ENCODE measurements at regions not wholly inside any gene's neighbourhood (a gene's known extent, or its start where the extent isn't known, plus 50 kb on each side); places are given as distances from the start of the nearest gene placed in this dataset.

DNA sequence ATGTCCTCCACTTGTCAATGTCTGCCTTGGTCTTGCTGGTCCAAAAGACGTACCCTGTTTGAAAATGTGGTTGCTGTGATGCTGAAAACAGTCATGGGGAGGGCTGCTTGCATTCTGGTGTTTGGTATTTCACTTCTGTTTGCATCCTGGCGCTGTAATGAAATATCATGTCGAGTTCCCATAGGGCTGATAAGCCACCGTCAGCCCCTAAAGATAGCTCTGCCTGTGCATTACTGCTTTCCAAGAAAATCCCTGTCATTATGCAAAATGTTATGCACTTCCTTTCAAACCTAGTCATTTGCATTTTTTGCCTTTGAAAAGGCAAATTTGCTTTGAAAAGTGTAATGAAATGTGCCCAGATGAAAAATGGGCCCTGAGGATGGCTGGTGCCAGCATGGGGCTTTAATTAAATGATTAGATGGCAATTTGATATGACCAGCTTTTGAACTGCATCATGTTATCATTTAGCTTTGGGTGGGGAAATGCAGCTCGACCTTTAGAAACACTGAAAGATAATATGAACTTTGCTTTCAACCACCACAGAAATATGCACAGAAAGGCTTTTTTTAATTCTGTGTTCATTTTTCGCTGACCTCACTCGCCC, 374.4 kb upstream of the SGCD start:
- TF ChIP-seq, protein P1, sequence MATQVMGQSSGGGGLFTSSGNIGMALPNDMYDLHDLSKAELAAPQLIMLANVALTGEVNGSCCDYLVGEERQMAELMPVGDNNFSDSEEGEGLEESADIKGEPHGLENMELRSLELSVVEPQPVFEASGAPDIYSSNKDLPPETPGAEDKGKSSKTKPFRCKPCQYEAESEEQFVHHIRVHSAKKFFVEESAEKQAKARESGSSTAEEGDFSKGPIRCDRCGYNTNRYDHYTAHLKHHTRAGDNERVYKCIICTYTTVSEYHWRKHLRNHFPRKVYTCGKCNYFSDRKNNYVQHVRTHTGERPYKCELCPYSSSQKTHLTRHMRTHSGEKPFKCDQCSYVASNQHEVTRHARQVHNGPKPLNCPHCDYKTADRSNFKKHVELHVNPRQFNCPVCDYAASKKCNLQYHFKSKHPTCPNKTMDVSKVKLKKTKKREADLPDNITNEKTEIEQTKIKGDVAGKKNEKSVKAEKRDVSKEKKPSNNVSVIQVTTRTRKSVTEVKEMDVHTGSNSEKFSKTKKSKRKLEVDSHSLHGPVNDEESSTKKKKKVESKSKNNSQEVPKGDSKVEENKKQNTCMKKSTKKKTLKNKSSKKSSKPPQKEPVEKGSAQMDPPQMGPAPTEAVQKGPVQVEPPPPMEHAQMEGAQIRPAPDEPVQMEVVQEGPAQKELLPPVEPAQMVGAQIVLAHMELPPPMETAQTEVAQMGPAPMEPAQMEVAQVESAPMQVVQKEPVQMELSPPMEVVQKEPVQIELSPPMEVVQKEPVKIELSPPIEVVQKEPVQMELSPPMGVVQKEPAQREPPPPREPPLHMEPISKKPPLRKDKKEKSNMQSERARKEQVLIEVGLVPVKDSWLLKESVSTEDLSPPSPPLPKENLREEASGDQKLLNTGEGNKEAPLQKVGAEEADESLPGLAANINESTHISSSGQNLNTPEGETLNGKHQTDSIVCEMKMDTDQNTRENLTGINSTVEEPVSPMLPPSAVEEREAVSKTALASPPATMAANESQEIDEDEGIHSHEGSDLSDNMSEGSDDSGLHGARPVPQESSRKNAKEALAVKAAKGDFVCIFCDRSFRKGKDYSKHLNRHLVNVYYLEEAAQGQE (IDR thresholded peaks at IDR 0.05; ENCODE audit: insufficient read depth in 1 of 2, low read depth in 2 of 2, low read length in 1 of 2), result no peak
- TF ChIP-seq, protein P2, sequence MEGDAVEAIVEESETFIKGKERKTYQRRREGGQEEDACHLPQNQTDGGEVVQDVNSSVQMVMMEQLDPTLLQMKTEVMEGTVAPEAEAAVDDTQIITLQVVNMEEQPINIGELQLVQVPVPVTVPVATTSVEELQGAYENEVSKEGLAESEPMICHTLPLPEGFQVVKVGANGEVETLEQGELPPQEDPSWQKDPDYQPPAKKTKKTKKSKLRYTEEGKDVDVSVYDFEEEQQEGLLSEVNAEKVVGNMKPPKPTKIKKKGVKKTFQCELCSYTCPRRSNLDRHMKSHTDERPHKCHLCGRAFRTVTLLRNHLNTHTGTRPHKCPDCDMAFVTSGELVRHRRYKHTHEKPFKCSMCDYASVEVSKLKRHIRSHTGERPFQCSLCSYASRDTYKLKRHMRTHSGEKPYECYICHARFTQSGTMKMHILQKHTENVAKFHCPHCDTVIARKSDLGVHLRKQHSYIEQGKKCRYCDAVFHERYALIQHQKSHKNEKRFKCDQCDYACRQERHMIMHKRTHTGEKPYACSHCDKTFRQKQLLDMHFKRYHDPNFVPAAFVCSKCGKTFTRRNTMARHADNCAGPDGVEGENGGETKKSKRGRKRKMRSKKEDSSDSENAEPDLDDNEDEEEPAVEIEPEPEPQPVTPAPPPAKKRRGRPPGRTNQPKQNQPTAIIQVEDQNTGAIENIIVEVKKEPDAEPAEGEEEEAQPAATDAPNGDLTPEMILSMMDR (IDR thresholded peaks at IDR 0.05), result no peak
